H1 (cell line): ENCODE measurements at regions not wholly inside any gene's neighbourhood (a gene's known extent, or its start where the extent isn't known, plus 50 kb on each side); places are given as distances from the start of the nearest gene placed in this dataset.

Experiments
- CTCF ChIA-PET: fragments of 300-600 bp; sonication (Branson Sonifier 250); formaldehyde crosslinking; loops from one replicate; lab custom pipeline; 2021; ENCODE audit not compliant: partially characterized antibody; lab: Charles Lee
- POLR2A ChIA-PET: fragments of 300-600 bp; sonication (Branson Sonifier 250); formaldehyde crosslinking; loops from one replicate; lab custom pipeline; 2021; ENCODE audit warnings: inconsistent platforms; ENCODE audit not compliant: partially characterized antibody; lab: Charles Lee
- DNase-seq, 2 experiments: peaks; one replicate each; pipeline versions ENCODE4 v3.0.0 to v3.0.0-alpha.2; 2010 to 2022; ENCODE audit warnings: low spot score in 2 of 2, low read depth in 1 of 2, mixed read lengths in 1 of 2
- FAIRE-seq: peaks from 2 replicates; lab custom pipeline; 2011; peaks lifted over from hg19 to GRCh38; lab: Jason Lieb, UNC
- H2AFZ ChIP-seq: 2 replicates; pipeline ENCODE4 v1.8.1; 2012; ENCODE audit warnings: low read length, inconsistent platforms
- H2AK5ac ChIP-seq: 2 replicates; pipeline ENCODE4 v1.6.1; 2013; ENCODE audit warnings: low read depth, low read length
- H2BK120ac ChIP-seq: replicated peaks from 2 replicates; pipeline ENCODE3; 2013; ENCODE audit warnings: low read depth, low read length, inconsistent platforms
- H2BK12ac ChIP-seq: 2 replicates; pipeline ENCODE4 v1.6.1; 2013; ENCODE audit warnings: low read depth, low read length
- H2BK15ac ChIP-seq: 2 replicates; pipeline ENCODE4 v1.6.1; 2013; ENCODE audit warnings: low read length
- H2BK20ac ChIP-seq: 2 replicates; pipeline ENCODE4 v1.6.1; 2013; ENCODE audit warnings: low read length
- H2BK5ac ChIP-seq: 2 replicates; pipeline ENCODE4 v1.6.1; 2013; ENCODE audit warnings: low read depth, low read length
- H3K14ac ChIP-seq: 2 replicates; pipeline ENCODE4 v1.6.1; 2013; ENCODE audit warnings: inconsistent platforms; ENCODE audit not compliant: insufficient read length
- H3K18ac ChIP-seq: 2 replicates; pipeline ENCODE4 v1.6.1; 2013; ENCODE audit warnings: low read length; ENCODE audit errors: extremely low read depth
- H3K23ac ChIP-seq: 2 replicates; pipeline ENCODE4 v1.6.1; 2013; ENCODE audit warnings: inconsistent platforms; ENCODE audit not compliant: insufficient read length
- H3K23me2 ChIP-seq: 2 replicates; pipeline ENCODE4 v1.6.1; 2013; ENCODE audit warnings: low read depth, low read length
- H3K27ac ChIP-seq: 2 replicates; pipeline ENCODE4 v1.6.1; 2011; ENCODE audit warnings: low read depth, low read length, inconsistent platforms
- H3K27me3 ChIP-seq, 4 experiments: replicated peaks in 1 of 4; 1 replicate in 1 of 4; 2 replicates in 3 of 4; pipeline versions ENCODE4 v1.6.1 to v1.8.1; 2011 to 2013; ENCODE audit warnings: low read length in 3 of 4, mild to moderate bottlenecking in 3 of 4, inconsistent platforms in 2 of 4, mixed read lengths in 2 of 4, moderate library complexity in 1 of 4; ENCODE audit not compliant: control insufficient read depth in 3 of 4, insufficient read depth in 3 of 4; ENCODE audit errors: extremely low read depth in 1 of 4
- H3K36me3 ChIP-seq, 4 experiments: 2 replicates each; pipeline versions ENCODE4 v1.6.1 to v1.8.1; 2011 to 2013; ENCODE audit warnings: mild to moderate bottlenecking in 4 of 4, low read length in 3 of 4, moderate library complexity in 2 of 4, control low read depth in 1 of 4, inconsistent platforms in 1 of 4; ENCODE audit not compliant: insufficient read depth in 4 of 4, control insufficient read depth in 2 of 4
- H3K4ac ChIP-seq: replicated peaks from 2 replicates; pipeline ENCODE3; 2013; ENCODE audit warnings: low read length, low read depth, mixed read lengths, inconsistent platforms; ENCODE audit not compliant: insufficient read length
- H3K4me1 ChIP-seq, 4 experiments: replicated peaks in 1 of 4; 1 replicate in 1 of 4; 2 replicates in 3 of 4; pipeline versions ENCODE4 v1.6.1 to v1.8.1; 2011 to 2013; ENCODE audit warnings: low read length in 3 of 4, inconsistent platforms in 2 of 4, mixed read lengths in 1 of 4; ENCODE audit not compliant: insufficient read depth in 4 of 4, control insufficient read depth in 3 of 4
- H3K4me2 ChIP-seq, 2 experiments: 2 replicates each; pipeline versions ENCODE4 v1.6.1 to v1.8.1; 2011 to 2013; ENCODE audit warnings: low read depth in 2 of 2, low read length in 2 of 2, control low read depth in 1 of 2, inconsistent platforms in 1 of 2, mild to moderate bottlenecking in 1 of 2; ENCODE audit not compliant: insufficient read depth in 1 of 2
- H3K4me3 ChIP-seq, 4 experiments: fragments of 200-600, 300-600 bp in 1 of 4; sonication (generic), shearing (Covaris generic), sonication (Bioruptor Twin) in 1 of 4; 2 replicates each; pipeline versions ENCODE4 v1.5.1 to v1.8.1; 2011 to 2016; ENCODE audit warnings: low read length in 4 of 4, low read depth in 3 of 4, control low read depth in 2 of 4, inconsistent platforms in 2 of 4, mild to moderate bottlenecking in 2 of 4, mixed read lengths in 1 of 4, moderate library complexity in 1 of 4; ENCODE audit not compliant: insufficient read depth in 2 of 4; ENCODE audit errors: extremely low read depth in 1 of 4
- H3K56ac ChIP-seq: replicated peaks from 2 replicates; pipeline ENCODE3; 2013; ENCODE audit warnings: low read depth, mild to moderate bottlenecking, mixed read lengths, low read length, inconsistent platforms; ENCODE audit not compliant: insufficient read length
- H3K79me1 ChIP-seq: 2 replicates; pipeline ENCODE4 v1.6.1; 2013; ENCODE audit warnings: low read depth, low read length, control low read depth
- H3K79me2 ChIP-seq, 2 experiments: 2 replicates each; pipeline versions ENCODE4 v1.6.1 to v1.8.1; 2012 to 2013; ENCODE audit warnings: low read length in 2 of 2, mild to moderate bottlenecking in 2 of 2, inconsistent platforms in 1 of 2; ENCODE audit not compliant: insufficient read depth in 2 of 2, control insufficient read depth in 1 of 2
- H3K9ac ChIP-seq, 4 experiments: replicated peaks in 1 of 4; 1 replicate in 1 of 4; 2 replicates in 3 of 4; pipeline versions ENCODE4 v1.6.1 to v1.8.1; 2011 to 2013; ENCODE audit warnings: low read depth in 3 of 4, low read length in 3 of 4, control low read depth in 2 of 4, mild to moderate bottlenecking in 2 of 4, moderate library complexity in 2 of 4, inconsistent platforms in 1 of 4; ENCODE audit errors: extremely low read depth in 1 of 4
- H3K9me3 ChIP-seq, 2 experiments: 2 replicates each; pipeline versions ENCODE4 v1.6.1 to v1.8.1; 2012 to 2013; ENCODE audit warnings: mild to moderate bottlenecking in 2 of 2, moderate library complexity in 2 of 2, control low read depth in 1 of 2, inconsistent platforms in 1 of 2, low read depth in 1 of 2, low read length in 1 of 2, mixed read lengths in 1 of 2; ENCODE audit not compliant: insufficient read depth in 2 of 2
- H4K20me1 ChIP-seq, 2 experiments: replicated peaks in 1 of 2; 2 replicates each; pipeline versions ENCODE3 to v1.8.1; 2011 to 2013; ENCODE audit warnings: inconsistent platforms in 2 of 2, low read length in 2 of 2, mild to moderate bottlenecking in 1 of 2; ENCODE audit not compliant: insufficient read depth in 2 of 2, control insufficient read depth in 1 of 2
- H4K5ac ChIP-seq: 2 replicates; pipeline ENCODE4 v1.6.1; 2013; ENCODE audit warnings: low read length, low read depth, mixed read lengths, inconsistent platforms; ENCODE audit not compliant: insufficient read length
- H4K8ac ChIP-seq: 2 replicates; pipeline ENCODE4 v1.8.0; 2013; ENCODE audit warnings: mild to moderate bottlenecking, moderate library complexity, low read length, inconsistent platforms; ENCODE audit not compliant: insufficient read depth; ENCODE audit errors: extremely low read depth
- H4K91ac ChIP-seq: replicated peaks from 2 replicates; pipeline ENCODE3; 2013; ENCODE audit warnings: low read length, mixed read lengths, inconsistent platforms; ENCODE audit not compliant: insufficient read length
- CREB1 ChIP-seq: IDR thresholded peaks from 2 replicates; pipeline ENCODE4 v1.6.1; 2012; ENCODE audit warnings: inconsistent platforms
- KDM5A ChIP-seq: fragments of 200-600 bp; IDR thresholded peaks from 2 replicates; pipeline ENCODE4 v1.7.1; 2012; ENCODE audit warnings: mild to moderate bottlenecking, low read length, inconsistent platforms, mixed read lengths
- RAD21 ChIP-seq, 2 experiments: IDR thresholded peaks in 1 of 2; conservative IDR thresholded peaks in 1 of 2; 2 replicates each; pipeline ENCODE4 v1.6.1; 2011; ENCODE audit warnings: low read depth in 2 of 2, low read length in 2 of 2, improper control_type of control experiment in 1 of 2, inconsistent platforms in 1 of 2, mild to moderate bottlenecking in 1 of 2, moderate library complexity in 1 of 2
- WGBS, 2 experiments: shearing (Covaris generic) in 1 of 2; methylation state at CpG; one replicate each; pipeline versions ENCODE4 v1.1.6 to v1.1.7; 2013 to 2015; ENCODE audit warnings: low lambda C conversion rate in 2 of 2, mixed read lengths in 2 of 2, inconsistent platforms in 1 of 2, low coverage in 1 of 2, missing lambda C conversion rate in 1 of 2; ENCODE audit not compliant: insufficient replicate concordance in 2 of 2, insufficient coverage in 1 of 2, insufficient read length in 1 of 2; ENCODE audit errors: extremely low coverage in 1 of 2, missing lambda C conversion rate in 1 of 2; 5-methylcytosine and 5-hydroxymethylcytosine counted together
- TF ChIP-seq, protein P1 (sequence below): IDR thresholded peaks from 2 replicates; pipeline ENCODE4 v1.6.1; 2011; ENCODE audit warnings: low read depth, mild to moderate bottlenecking, low read length; ENCODE audit not compliant: insufficient read depth

DNA sequence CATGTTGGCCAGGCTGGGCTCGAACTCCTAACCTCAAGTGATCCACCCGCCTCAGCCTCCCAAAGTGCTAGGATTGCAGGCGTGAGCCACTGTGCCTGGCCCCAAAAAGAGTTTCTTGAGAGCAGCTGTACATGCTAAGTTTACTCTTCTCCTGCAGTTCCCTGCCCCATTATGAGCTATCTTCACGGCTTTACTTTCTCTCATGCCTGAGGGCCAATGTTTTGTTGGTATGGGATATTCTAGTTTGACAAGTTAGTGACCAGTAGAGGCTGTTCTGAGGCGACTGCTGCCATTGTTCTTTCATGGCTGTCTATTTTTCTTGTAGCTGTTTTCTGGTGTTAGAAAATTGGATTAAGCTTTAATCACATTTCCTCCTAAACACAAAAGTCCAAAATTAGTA is 78.0 kb upstream of the STX18 start:
- no peak overlapping the region for H4K91ac ChIP-seq
- H3K4me3 ChIP-seq, result no peak overlapping the region
- no peaks in the 10 kb centered on the region for H3K4me1 ChIP-seq
- H3K4me2 ChIP-seq, result no peak overlapping the region
- H2BK20ac ChIP-seq, result no peak overlapping the region
- no peak overlapping the region for H2AK5ac ChIP-seq
- no peak overlapping the region for H2BK15ac ChIP-seq
- TF ChIP-seq KDM5A (no peak), RAD21 (IDR thresholded peaks at IDR 0.05 in 1 of 2, conservative IDR thresholded peaks at IDR 0.05 in 1 of 2; ENCODE audit: low read depth in 2 of 2, low read length in 2 of 2) (no peak), CREB1 (no peak)
- TF ChIP-seq, protein P1, sequence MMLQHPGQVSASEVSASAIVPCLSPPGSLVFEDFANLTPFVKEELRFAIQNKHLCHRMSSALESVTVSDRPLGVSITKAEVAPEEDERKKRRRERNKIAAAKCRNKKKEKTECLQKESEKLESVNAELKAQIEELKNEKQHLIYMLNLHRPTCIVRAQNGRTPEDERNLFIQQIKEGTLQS, result no peak
- no peak overlapping the region for H3K18ac ChIP-seq
- no peaks in the 10 kb centered on the region; the same call in 1 of the 2 replicates for H3K79me1 ChIP-seq
- no peak overlapping the region for H2AFZ ChIP-seq
- 80% methylated on average over 5 of the region's 5 CpGs; no CpG with 5 or more reads in 1 of the 2 experiments for WGBS, 2 experiments
- no peaks in the 10 kb centered on the region for H3K79me2 ChIP-seq
- H3K14ac ChIP-seq, result no peak overlapping the region
- FAIRE-seq (no peak), DNase-seq (no peak)
- no peaks in the 10 kb centered on the region for H4K20me1 ChIP-seq
- no peaks in the 10 kb centered on the region for H3K23me2 ChIP-seq
- H2BK5ac ChIP-seq, result no peak overlapping the region
- ChIA-PET POLR2A (interaction anchor here (0.6 to 1.2 kb wide), 2 partner anchors 28 to 38 kb away, joined by 3 read pairs; no protein-coding TSS in a partner anchor), CTCF (interaction anchor here (0.6 to 2.6 kb wide), 12 partner anchors 11 to 112 kb away, joined by 3 to 9 read pairs (median 4); no protein-coding TSS in a partner anchor)
- no peaks in the 10 kb centered on the region for H3K9me3 ChIP-seq
- H4K8ac ChIP-seq, result no peak overlapping the region
- no peak overlapping the region for H3K4ac ChIP-seq
- H3K23ac ChIP-seq, result no peak overlapping the region
- H3K36me3 ChIP-seq, result no peaks in the 10 kb centered on the region
- no peak overlapping the region for H3K56ac ChIP-seq
- H2BK120ac ChIP-seq, result no peak overlapping the region
- no peak overlapping the region for H3K27ac ChIP-seq
- no peak overlapping the region for H3K9ac ChIP-seq
- peaks cover 0 to under 1% (median 0%) of the 10 kb centered on the region in 4 experiments; a peak in 1 of 7 replicates for H3K27me3 ChIP-seq
- no peak overlapping the region for H4K5ac ChIP-seq
- H2BK12ac ChIP-seq, result no peak overlapping the region
